Lower leg skin (tissue), 4 donors: ENCODE measurements at regions not wholly inside any gene's neighbourhood (a gene's known extent, or its start where the extent isn't known, plus 50 kb on each side); places are given as distances from the start of the nearest gene placed in this dataset.
"Not testable (repeated sequence)": the region's sequence is repeated elsewhere in the genome, so short reads cannot be mapped to it uniquely, and the experiment has no call there.

Experiments
- DNase-seq, 2 donors: peaks; one replicate each; pipeline ENCODE4 v3.0.0-alpha.2; 2019; ENCODE audit warnings: low spot score in 2 of 2
- H3K4me3 ChIP-seq: fragments of 200-600 bp; sonication (generic); 2 replicates; pipeline ENCODE4 v1.5.1; 2017; ENCODE audit warnings: mild to moderate bottlenecking, low read depth; ENCODE audit not compliant: poor library complexity, severe bottlenecking
- CTCF ChIP-seq, 3 donors: fragments of 450-650 bp; IDR thresholded peaks; one replicate each; pipeline ENCODE4 v1.5.1; 2016; ENCODE audit warnings: antibody characterized with exemption in 3 of 3, mild to moderate bottlenecking in 3 of 3, moderate library complexity in 2 of 3
- POLR2A ChIP-seq, 2 donors: fragments of 450-650 bp; IDR thresholded peaks; one replicate each; pipeline ENCODE4 v1.6.1; 2016 to 2017; ENCODE audit warnings: antibody characterized with exemption in 2 of 2, mild to moderate bottlenecking in 1 of 2, moderate library complexity in 1 of 2
- WGBS, 2 donors: methylation state at CpG; one replicate each; pipeline ENCODE4 v1.1.5; 2018; 5-methylcytosine and 5-hydroxymethylcytosine counted together
- intact Hi-C: fragments of 100-400 bp; cut with DNase I; formaldehyde crosslinking; loops from one replicate; pipeline ENCODE4 v1.15.0; 2023; ENCODE audit warnings: low total_unique reads

- WGBS, 2 donors, result 80 to 93% methylated on average over 5 of the region's 5 CpGs
- TF ChIP-seq CTCF (IDR thresholded peaks at IDR 0.05) (no peak), POLR2A (IDR thresholded peaks at IDR 0.05) (no peak)
- DNase-seq, result no peak
- H3K4me3 ChIP-seq, result no peak overlapping the region
- intact Hi-C loops, result no loop called here
Measured at GRCh38 chrX:115702982-115703381, 142.0 kb downstream of the PLS3 start.

- TF ChIP-seq CTCF (IDR thresholded peaks at IDR 0.05) (no peak), POLR2A (IDR thresholded peaks at IDR 0.05) (no peak)
- H3K4me3 ChIP-seq, result no peak overlapping the region
- no peak for DNase-seq
- intact Hi-C loops, result no loop called here
Measured at GRCh38 chrX:115709039-115709438, 148.1 kb downstream of the PLS3 start.

GRCh38 chrX:115712484-115712883 is 151.5 kb downstream of the PLS3 start:
- WGBS, 2 donors, result 54 to 88% methylated on average over 1 of the region's 1 CpG
- no peak overlapping the region for H3K4me3 ChIP-seq
- intact Hi-C loops, result no loop called here
- no peak for DNase-seq
- no peak for TF ChIP-seq POLR2A (IDR thresholded peaks at IDR 0.05)
- no peak for TF ChIP-seq CTCF (IDR thresholded peaks at IDR 0.05)

GRCh38 chrX:115713460-115713859 is 152.5 kb downstream of the PLS3 start:
- WGBS, 2 donors, result 39 to 64% methylated on average over 1 of the region's 1 CpG
- no peak for TF ChIP-seq POLR2A (IDR thresholded peaks at IDR 0.05)
- no peak for TF ChIP-seq CTCF (IDR thresholded peaks at IDR 0.05)
- H3K4me3 ChIP-seq, result no peak overlapping the region
- intact Hi-C loops, result no loop called here
- DNase-seq, result no peak

- H3K4me3 ChIP-seq, result no peak overlapping the region
- DNase-seq, result no peak
- TF ChIP-seq CTCF (IDR thresholded peaks at IDR 0.05) (no peak), POLR2A (IDR thresholded peaks at IDR 0.05) (no peak)
- intact Hi-C loops, result no loop called here
- 54 to 95% methylated on average over 23 of the region's 23 CpGs for WGBS, 2 donors
Measured at GRCh38 chrX:115719171-115719570, 158.2 kb downstream of the PLS3 start.

GRCh38 chrX:115722724-115723433 is 161.9 kb downstream of the PLS3 start:
- H3K4me3 ChIP-seq, DNase-seq, intact Hi-C loops: not testable (repeated sequence)
- 0% methylated on average over 3 of the region's 33 CpGs; no CpG with 5 or more reads in 1 of the 2 donors for WGBS, 2 donors

GRCh38 chrX:115725370-115725769 is 164.4 kb downstream of the PLS3 start:
- no CpG with 5 or more reads among the region's 26 CpGs for WGBS, 2 donors
- intact Hi-C loops, DNase-seq, H3K4me3 ChIP-seq: not testable (repeated sequence)

- intact Hi-C loops, H3K4me3 ChIP-seq: not testable (repeated sequence)
- WGBS, 2 donors, result no CpG with 5 or more reads among the region's 77 CpGs
- DNase-seq, result peak in 1 of 2 donors; percentile 99
Measured at GRCh38 chrX:115727792-115728732, 167.1 kb downstream of the PLS3 start.

GRCh38 chrX:115732530-115732929 is 171.6 kb downstream of the PLS3 start:
- intact Hi-C loops, DNase-seq, H3K4me3 ChIP-seq: not testable (repeated sequence)
- WGBS, 2 donors, result no CpG with 5 or more reads among the region's 39 CpGs
